Fibroblast of lung (primary cell): ENCODE measurements at regions not wholly inside any gene's neighbourhood (a gene's known extent, or its start where the extent isn't known, plus 50 kb on each side); places are given as distances from the start of the nearest gene placed in this dataset.

ENCODE experiments used
- EZH2 ChIP-seq: IDR thresholded peaks from 2 replicates; pipeline ENCODE4 v1.5.1; 2012; ENCODE audit warnings: low read length, control low read depth, mild to moderate bottlenecking; ENCODE audit errors: missing control alignments
- TF ChIP-seq, protein P1 (sequence below), 2 donors: IDR thresholded peaks in 1 of 2; conservative IDR thresholded peaks in 1 of 2; 1 replicate in 1 of 2; 2 replicates in 1 of 2; pipeline ENCODE4 v1.5.1; 2011 to 2012; ENCODE audit warnings: low read length in 2 of 2, control low read depth in 1 of 2, inconsistent platforms in 1 of 2, low read depth in 1 of 2, mild to moderate bottlenecking in 1 of 2

DNA sequence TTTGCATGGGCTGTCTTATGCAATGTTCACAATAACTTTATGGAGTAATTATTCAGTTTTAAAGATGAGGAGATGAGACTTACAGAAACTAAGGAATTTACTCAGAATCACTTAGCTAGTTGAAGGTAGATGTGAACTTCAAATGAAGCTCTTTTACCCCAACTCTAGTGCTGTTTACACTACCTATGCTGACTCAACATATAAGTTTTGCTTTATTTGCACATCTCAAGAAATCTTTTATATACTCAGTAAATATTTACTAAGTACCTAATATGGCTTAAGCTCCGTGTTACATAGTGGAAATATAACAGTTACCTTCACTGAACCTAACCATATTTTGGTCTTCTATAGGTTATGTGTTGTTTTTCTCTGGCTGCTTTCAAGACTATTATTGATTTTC lies 293.2 kb downstream of the ANXA1 start:
- TF ChIP-seq EZH2, result no peak
- TF ChIP-seq, protein P1, sequence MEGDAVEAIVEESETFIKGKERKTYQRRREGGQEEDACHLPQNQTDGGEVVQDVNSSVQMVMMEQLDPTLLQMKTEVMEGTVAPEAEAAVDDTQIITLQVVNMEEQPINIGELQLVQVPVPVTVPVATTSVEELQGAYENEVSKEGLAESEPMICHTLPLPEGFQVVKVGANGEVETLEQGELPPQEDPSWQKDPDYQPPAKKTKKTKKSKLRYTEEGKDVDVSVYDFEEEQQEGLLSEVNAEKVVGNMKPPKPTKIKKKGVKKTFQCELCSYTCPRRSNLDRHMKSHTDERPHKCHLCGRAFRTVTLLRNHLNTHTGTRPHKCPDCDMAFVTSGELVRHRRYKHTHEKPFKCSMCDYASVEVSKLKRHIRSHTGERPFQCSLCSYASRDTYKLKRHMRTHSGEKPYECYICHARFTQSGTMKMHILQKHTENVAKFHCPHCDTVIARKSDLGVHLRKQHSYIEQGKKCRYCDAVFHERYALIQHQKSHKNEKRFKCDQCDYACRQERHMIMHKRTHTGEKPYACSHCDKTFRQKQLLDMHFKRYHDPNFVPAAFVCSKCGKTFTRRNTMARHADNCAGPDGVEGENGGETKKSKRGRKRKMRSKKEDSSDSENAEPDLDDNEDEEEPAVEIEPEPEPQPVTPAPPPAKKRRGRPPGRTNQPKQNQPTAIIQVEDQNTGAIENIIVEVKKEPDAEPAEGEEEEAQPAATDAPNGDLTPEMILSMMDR (conservative IDR thresholded peaks at IDR 0.05 in 1 of 2, IDR thresholded peaks at IDR 0.05 in 1 of 2; ENCODE audit: low read depth in 1 of 2, low read length in 2 of 2), result no peak
